ENCODE measurements at regions not wholly inside any gene's neighbourhood (a gene's known extent, or its start where the extent isn't known, plus 50 kb on each side); places are given as distances from the start of the nearest gene placed in this dataset.

DNA sequence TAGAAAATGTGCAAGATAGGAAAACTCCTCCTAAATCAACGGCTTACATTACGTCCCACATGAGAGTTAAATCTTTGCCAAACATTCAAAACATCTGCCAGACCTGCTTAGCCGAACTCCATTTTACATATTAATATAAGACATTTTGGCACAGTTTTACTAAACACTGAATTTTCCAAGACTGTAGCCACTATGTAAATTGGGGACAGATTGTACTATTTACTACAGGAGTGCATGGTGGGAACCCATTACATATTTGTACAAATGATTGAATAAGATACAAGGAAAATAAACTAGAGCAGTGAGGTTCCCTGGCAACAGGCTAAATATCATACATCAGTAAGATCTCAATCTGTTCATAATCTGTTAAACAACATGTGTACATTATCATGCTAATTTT lies 1234.4 kb downstream of the KCNT2 start:
- ATAC-seq = no peak
- Histone ChIP-seq H3K27me3 (ENCODE audit: insufficient read depth, low read length) (no peaks in the 10 kb centered on the region), H3K36me3 (ENCODE audit: control insufficient read depth in 1 of 2, insufficient read depth in 2 of 2, low read length in 2 of 2) (no peaks in the 10 kb centered on the region), H2AFZ (ENCODE audit: low read depth, low read length, poor library complexity, severe bottlenecking) (no peak overlapping the region), H3K9ac (ENCODE audit: low read length) (no peak overlapping the region), H3K79me2 (ENCODE audit: insufficient read depth, low read length) (no peaks in the 10 kb centered on the region), H3K4me2 (ENCODE audit: low read length) (no peak overlapping the region), H3K27ac (ENCODE audit: low read depth, low read length) (no peak overlapping the region), H4K20me1 (ENCODE audit: insufficient read depth) (no peaks in the 10 kb centered on the region), H3K4me1 (ENCODE audit: control insufficient read depth in 1 of 2, insufficient read depth in 2 of 2, low read length in 2 of 2) (no peaks in the 10 kb centered on the region), H3K9me2 (ENCODE audit: insufficient read depth) (no peaks in the 10 kb centered on the region), H3K9me3 (ENCODE audit: control insufficient read depth in 1 of 2, insufficient read depth in 1 of 2, low read depth in 1 of 2, low read length in 2 of 2) (no peaks in the 10 kb centered on the region), H3K4me3 (replicated peaks in 1 of 2; ENCODE audit: low read depth in 1 of 2, low read length in 2 of 2) (no peak overlapping the region)
- ChIA-PET CTCF (no interaction called here), POLR2A (no interaction called here), RAD21 (ENCODE audit: low non-redundant PET in 1 of 2, low total read pairs in 2 of 2, uncharacterized antibody in 2 of 2, unreplicated experiment in 2 of 2) (no interaction called here)
- no peak for DNase-seq (ENCODE audit: low read depth, low spot score)
- intact Hi-C loops (cut with micrococcal nuclease) = no loop called here
- BruUV-seq (replicated peaks) = no TSS peak
- TF ChIP-seq EGR1 (IDR thresholded peaks at IDR 0.05; ENCODE audit: low read depth) = no peak
- TF ChIP-seq SRF (IDR thresholded peaks at IDR 0.05; ENCODE audit: low read depth) = no peak
- no peak for TF ChIP-seq MAX (IDR thresholded peaks at IDR 0.05)
- TF ChIP-seq JUND (IDR thresholded peaks at IDR 0.05) = no peak
- TF ChIP-seq YY1 (IDR thresholded peaks at IDR 0.05; ENCODE audit: extremely low read depth, insufficient replicate concordance, low read depth, low read length) = no peak
- no peak for TF ChIP-seq ZNF274 (IDR thresholded peaks at IDR 0.05; ENCODE audit: low read depth, low read length)
- no peak for TF ChIP-seq CBX3 (IDR thresholded peaks at IDR 0.05; ENCODE audit: low read depth)
- TF ChIP-seq ELF1 (IDR thresholded peaks at IDR 0.05; ENCODE audit: borderline replicate concordance, low read depth) = no peak
- TF ChIP-seq CEBPB (IDR thresholded peaks at IDR 0.05; ENCODE audit: low read depth) = no peak
- TF ChIP-seq FOSL1 (IDR thresholded peaks at IDR 0.05; ENCODE audit: low read depth) = no peak

- no peak overlapping the region for H3K27ac ChIP-seq (ENCODE audit: low read depth, low read length)
- peak; percentile 62 for DNase-seq (ENCODE audit: low read depth, low spot score)
- BruUV-seq (replicated peaks) = no TSS peak
- no peaks in the 10 kb centered on the region for H3K4me1 ChIP-seq (ENCODE audit: control insufficient read depth in 1 of 2, insufficient read depth in 2 of 2, low read length in 2 of 2)
- H3K36me3 ChIP-seq (ENCODE audit: control insufficient read depth in 1 of 2, insufficient read depth in 2 of 2, low read length in 2 of 2) = no peaks in the 10 kb centered on the region
- peak overlapping the region; percentile 100 for H2AFZ ChIP-seq (ENCODE audit: low read depth, low read length, poor library complexity, severe bottlenecking)
- H3K9me3 ChIP-seq (ENCODE audit: control insufficient read depth in 1 of 2, insufficient read depth in 1 of 2, low read depth in 1 of 2, low read length in 2 of 2) = no peaks in the 10 kb centered on the region
- ChIA-PET RAD21 (ENCODE audit: low non-redundant PET in 1 of 2, low total read pairs in 2 of 2, uncharacterized antibody in 2 of 2, unreplicated experiment in 2 of 2) (no interaction called here), POLR2A (no interaction called here), CTCF (interaction anchor here (0.7 to 0.8 kb wide), 3 partner anchors 9 to 311 kb away, joined by 3 to 7 read pairs (median 3); no protein-coding TSS in a partner anchor)
- H3K9me2 ChIP-seq (ENCODE audit: insufficient read depth) = no peaks in the 10 kb centered on the region; the same call in 1 of the 2 replicates
- H3K4me3 ChIP-seq (replicated peaks in 1 of 2; ENCODE audit: low read depth in 1 of 2, low read length in 2 of 2) = no peak overlapping the region
- H3K79me2 ChIP-seq (ENCODE audit: insufficient read depth, low read length) = no peaks in the 10 kb centered on the region
- H3K4me2 ChIP-seq (ENCODE audit: low read length) = no peak overlapping the region
- no peaks in the 10 kb centered on the region for H4K20me1 ChIP-seq (ENCODE audit: insufficient read depth)
- intact Hi-C loops (cut with micrococcal nuclease) = no loop called here
- no peak overlapping the region for H3K9ac ChIP-seq (ENCODE audit: low read length)
- no peaks in the 10 kb centered on the region for H3K27me3 ChIP-seq (ENCODE audit: insufficient read depth, low read length)
- peak; percentile 100 for ATAC-seq
- TF ChIP-seq SIN3A (IDR thresholded peaks at IDR 0.05; ENCODE audit: low read depth) = no peak
- TF ChIP-seq, protein P1, sequence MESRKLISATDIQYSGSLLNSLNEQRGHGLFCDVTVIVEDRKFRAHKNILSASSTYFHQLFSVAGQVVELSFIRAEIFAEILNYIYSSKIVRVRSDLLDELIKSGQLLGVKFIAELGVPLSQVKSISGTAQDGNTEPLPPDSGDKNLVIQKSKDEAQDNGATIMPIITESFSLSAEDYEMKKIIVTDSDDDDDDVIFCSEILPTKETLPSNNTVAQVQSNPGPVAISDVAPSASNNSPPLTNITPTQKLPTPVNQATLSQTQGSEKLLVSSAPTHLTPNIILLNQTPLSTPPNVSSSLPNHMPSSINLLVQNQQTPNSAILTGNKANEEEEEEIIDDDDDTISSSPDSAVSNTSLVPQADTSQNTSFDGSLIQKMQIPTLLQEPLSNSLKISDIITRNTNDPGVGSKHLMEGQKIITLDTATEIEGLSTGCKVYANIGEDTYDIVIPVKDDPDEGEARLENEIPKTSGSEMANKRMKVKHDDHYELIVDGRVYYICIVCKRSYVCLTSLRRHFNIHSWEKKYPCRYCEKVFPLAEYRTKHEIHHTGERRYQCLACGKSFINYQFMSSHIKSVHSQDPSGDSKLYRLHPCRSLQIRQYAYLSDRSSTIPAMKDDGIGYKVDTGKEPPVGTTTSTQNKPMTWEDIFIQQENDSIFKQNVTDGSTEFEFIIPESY (IDR thresholded peaks at IDR 0.05; ENCODE audit: extremely low read depth, insufficient replicate concordance, low read length) = no peak
- no peak for TF ChIP-seq POLR2A (IDR thresholded peaks at IDR 0.05; ENCODE audit: borderline replicate concordance, extremely low read depth, insufficient read depth, insufficient read length)
- TF ChIP-seq ZNF274 (IDR thresholded peaks at IDR 0.05; ENCODE audit: low read depth, low read length) = no peak
- no peak for TF ChIP-seq FOSL1 (IDR thresholded peaks at IDR 0.05; ENCODE audit: low read depth)
- no peak for TF ChIP-seq SP1 (IDR thresholded peaks at IDR 0.05; ENCODE audit: low read depth)
- no peak for TF ChIP-seq ZFX (IDR thresholded peaks at IDR 0.05)
- TF ChIP-seq POLR2AphosphoS5 (IDR thresholded peaks at IDR 0.05; ENCODE audit: low read depth, low read length) = no peak
- no peak for TF ChIP-seq YY1 (IDR thresholded peaks at IDR 0.05; ENCODE audit: extremely low read depth, insufficient replicate concordance, low read depth, low read length)
- no peak for TF ChIP-seq SRF (IDR thresholded peaks at IDR 0.05; ENCODE audit: low read depth)
- TF ChIP-seq ELF1 (IDR thresholded peaks at IDR 0.05; ENCODE audit: borderline replicate concordance, low read depth) = no peak
- TF ChIP-seq EGR1 (IDR thresholded peaks at IDR 0.05; ENCODE audit: low read depth) = no peak
- peak; percentile 61 for TF ChIP-seq RAD21 (IDR thresholded peaks at IDR 0.05; ENCODE audit: low read depth)
- TF ChIP-seq CBX3 (IDR thresholded peaks at IDR 0.05; ENCODE audit: low read depth) = peak; percentile 42; the same call in 1 of the 2 replicates
- TF ChIP-seq EZH2phosphoT487 (IDR thresholded peaks at IDR 0.05; ENCODE audit: borderline replicate concordance) = no peak
- TF ChIP-seq CEBPB (IDR thresholded peaks at IDR 0.05; ENCODE audit: low read depth) = no peak
- TF ChIP-seq ATF3 (IDR thresholded peaks at IDR 0.05) = no peak
- no peak for TF ChIP-seq TCF7L2 (IDR thresholded peaks at IDR 0.05; ENCODE audit: borderline replicate concordance, extremely low read depth, insufficient read depth, insufficient read length)
- peak; percentile 63 for TF ChIP-seq MAX (IDR thresholded peaks at IDR 0.05)
- no peak for TF ChIP-seq JUND (IDR thresholded peaks at IDR 0.05)
These were observed 1263.1 kb downstream of the KCNT2 start for GRCh38 chr1:195345149-195345548.

Measured in HCT116 (cell line).